GM21515 (cell line): ENCODE measurements at regions not wholly inside any gene's neighbourhood (a gene's known extent, or its start where the extent isn't known, plus 50 kb on each side); places are given as distances from the start of the nearest gene placed in this dataset.

ENCODE experiments used
- ATAC-seq: cut with Tn5 transposase; IDR thresholded peaks from one replicate; pipeline ENCODE4 v1.9.1; 2021; ENCODE audit not compliant: unreplicated experiment

DNA sequence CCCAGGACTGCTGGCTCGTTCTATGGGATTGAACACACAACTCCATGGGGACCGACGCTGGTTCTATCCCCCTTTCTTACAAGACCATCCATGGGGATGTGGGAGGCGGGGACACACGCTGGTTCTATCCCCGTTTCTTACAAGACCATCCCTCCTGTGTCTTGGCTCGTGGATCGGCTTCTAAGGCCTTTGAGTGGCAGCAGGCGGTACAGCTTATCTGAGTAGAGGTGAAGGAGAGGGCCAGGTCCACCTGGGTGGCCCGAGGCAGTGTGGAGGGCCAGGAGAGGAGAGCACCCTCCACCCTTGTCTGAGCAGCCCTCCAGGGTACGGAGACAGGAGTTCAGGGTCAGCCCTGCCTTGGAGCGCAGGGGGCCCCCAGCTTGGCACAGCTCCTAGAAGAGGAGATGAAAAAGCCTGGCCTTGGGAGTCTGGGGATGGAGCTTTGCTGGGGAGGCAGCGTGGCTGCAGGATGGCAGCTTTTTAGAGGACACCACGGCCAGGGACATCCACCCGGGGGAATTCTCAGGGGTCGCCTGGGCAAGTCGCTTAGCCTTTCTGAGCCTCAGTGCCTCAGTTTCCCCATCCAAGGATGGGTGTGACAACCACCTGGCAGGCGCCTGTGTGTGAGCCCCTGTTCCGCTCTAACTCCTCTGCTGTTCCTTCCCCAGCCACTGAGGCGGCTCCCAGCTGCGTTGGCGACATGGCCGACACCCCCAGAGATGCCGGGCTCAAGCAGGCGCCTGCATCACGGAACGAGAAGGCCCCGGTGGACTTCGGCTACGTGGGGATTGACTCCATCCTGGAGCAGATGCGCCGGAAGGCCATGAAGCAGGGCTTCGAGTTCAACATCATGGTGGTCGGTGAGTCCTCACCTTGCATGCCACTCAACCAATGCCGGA, 341.0 kb downstream of the SEC14L1 start:
- no peak for ATAC-seq

DNA sequence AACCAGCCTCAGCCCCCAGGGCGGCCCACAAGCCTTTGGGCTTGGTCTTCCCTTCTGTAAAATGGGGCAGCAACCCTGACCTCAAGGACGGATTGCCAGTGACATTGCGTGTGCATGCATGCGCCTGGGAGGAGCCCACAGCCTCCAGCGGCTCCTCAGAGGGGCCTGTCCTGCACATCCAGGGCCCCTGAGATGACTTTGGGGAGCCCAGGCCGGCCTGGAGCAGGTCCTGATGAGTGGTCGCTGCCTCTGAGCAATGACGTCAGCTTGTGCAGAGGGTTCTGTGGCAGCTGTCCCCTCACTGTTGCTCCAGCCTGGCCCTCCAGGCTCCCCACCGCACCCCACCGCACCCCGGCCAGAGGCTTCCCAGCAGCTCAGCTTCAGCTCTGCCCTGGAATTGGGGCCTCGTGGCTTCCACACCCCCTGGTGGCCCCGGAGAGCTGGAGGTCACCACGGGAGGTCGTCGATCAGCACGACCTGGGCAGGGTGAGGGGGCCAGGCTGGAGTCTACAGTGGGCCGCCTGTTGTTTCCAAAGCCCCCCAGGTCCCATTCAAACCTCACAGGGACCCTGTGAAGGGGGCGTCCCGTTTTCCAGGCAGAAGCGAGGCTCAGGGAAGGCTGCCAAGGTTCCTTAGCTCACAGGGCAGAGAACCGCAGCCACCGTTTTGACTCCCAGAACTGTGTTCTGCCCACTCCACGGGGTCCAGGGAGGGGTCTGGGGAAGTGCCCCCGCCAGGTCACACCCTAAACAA, 341.8 kb downstream of the SEC14L1 start:
- ATAC-seq, result no peak

DNA sequence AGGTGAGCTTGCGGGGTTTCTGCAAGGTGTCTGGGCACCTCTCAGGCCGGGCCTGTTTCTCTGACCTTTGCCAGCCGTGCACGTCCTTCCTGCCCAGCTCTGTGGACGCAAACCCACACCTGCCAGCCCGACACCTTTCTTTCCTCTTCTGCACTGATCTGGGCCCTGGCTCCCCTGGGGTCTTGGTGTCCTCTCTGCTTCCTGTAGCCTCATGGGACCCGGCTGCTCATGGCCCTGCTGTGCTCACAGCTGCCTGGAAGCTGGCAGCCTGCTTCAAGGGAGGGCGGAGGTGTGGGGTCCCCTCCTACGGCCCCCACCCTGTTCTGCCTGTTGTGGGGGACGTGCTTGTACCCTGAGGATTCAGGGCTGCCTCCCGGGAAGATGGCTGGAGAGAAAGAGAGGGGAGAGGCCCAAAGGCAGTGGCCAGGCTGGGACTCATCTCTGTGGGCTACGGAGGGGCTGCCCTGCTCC, 342.4 kb downstream of the SEC14L1 start:
- ATAC-seq, result no peak

DNA sequence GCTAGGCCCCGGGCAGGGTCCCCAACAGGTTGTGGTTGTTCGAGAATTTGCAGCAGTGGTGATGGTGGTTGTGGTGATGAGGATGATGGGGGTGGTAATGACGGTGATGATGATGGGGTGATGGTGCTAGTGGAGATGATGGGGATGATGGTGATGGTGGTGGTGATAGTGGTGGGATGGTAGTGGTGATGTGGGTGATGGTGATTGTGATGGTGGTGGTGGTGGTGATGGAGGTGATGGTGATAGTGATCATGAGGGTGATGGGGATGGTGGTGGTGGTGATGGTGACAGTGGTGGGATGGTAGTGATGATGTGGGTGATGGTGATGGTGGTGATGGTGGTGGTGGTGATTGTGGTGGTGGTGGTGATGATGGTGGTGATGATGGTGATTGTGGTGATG, 343.3 kb downstream of the SEC14L1 start:
- ATAC-seq, result no peak

DNA sequence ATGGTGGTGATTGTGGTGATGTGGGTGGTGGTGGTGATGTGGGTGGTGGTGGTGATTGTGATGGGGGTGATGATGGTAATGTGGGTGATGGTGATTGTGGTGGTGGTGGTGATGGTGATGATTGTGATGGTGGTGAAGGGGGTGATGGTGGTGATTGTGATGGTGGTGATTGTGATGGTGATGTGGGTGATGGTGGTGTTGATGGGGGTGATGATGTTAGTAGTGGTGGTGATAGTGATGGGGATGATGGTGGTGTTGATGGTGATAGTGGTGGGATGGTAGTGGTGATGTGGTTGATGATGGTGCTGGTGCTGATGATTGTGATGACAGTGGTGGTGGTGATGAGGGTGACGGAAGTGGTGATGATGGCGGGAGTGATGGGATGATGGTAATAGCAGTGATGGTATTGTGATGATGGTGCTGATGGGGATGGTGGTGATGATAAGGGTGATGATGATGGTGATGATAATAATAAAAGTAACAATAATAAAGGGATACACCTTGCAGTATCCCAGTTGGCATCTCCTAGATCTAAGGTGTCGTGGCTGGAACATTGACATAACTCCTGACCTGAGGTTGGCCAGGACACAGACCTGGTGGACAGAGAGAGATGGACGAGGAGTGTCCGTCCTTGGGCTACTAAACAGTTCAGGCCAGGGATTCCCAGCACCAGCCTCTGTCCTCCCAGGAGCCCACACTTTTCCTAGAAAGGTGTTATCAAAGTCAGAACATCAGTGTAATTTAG, 344.5 kb downstream of the SEC14L1 start:
- no peak for ATAC-seq

DNA sequence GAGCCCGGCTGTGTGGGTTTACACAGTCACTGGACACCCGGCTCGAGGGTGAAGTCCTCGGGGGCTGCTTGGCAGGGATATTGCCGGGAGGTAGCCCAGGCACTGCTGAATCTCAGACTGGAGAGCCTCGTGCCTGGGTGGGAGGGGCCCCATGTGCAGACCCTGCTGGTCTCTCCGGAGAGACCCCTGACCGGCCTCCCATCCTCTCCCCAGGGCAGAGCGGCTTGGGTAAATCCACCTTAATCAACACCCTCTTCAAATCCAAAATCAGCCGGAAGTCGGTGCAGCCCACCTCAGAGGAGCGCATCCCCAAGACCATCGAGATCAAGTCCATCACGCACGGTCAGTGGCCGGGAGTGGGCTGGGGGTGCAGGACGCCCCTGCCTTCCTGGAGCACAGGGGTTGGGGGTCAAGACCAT, 346.5 kb downstream of the SEC14L1 start:
- no peak for ATAC-seq

DNA sequence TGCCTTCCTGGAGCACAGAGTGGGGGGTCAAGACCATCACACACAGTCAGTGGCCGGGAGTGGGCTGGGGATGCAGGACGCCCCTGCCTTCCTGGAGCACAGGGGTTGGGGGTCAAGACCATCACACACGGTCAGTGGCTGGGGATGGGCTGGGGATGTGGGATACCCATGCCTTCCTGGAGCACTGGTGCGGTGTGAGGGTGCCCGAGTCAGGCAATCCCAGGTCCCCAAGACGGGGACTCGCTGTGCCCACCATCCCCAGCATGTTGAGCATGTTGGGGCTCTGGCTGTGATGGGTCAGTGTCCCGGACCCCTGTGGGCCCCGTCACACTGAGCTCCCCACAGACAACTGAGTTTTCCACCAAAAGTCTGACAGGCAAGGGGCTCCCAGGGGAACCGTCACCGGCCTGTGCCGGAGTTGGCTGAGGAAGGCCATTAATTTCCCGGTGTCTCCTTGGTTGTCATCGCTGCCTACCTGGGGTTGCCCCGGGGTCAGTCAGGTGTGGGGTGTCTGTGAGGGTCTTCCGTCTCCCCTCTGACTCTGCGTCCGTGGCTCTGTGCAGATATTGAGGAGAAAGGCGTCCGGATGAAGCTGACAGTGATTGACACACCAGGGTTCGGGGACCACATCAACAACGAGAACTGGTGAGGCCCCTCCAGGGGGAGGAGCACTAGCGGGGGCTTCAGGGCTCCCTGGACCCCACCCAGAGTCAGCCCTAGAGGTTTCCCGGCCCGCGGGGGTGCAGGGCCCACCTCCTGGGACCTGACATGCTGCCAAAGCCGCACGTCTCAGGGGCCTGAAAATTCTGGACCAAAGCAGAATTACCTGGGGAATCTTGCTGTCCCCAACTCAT, 347.1 kb downstream of the SEC14L1 start:
- no peak for ATAC-seq

DNA sequence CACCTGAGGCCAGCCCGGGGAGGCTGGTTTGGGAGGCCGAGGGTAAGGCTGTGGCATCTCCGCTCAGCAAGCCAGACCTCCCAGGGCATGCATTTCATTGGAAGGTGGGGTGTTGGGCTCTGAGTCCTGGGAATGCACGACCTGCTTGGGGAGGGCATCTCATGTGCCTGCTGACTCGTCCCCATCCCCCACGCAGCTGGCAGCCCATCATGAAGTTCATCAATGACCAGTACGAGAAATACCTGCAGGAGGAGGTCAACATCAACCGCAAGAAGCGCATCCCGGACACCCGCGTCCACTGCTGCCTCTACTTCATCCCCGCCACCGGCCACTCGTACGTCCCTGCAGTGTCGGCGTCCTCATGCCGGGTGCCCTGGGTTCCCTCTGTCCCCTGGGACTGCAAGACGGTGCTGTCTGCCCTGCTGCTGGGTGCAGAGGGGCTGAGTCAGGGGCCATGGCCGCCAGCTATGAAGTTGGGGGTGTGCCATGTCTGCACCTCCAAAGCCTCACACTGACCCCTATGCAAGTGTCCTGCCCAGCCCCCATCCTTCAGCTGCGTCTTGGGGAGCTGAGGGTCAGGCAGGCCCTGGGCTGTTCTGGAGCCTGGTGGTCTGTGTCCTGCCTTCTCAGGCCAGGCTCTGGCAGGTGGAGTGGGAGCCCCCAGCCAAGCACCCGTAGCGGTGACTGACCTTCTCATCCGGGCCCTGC, 347.9 kb downstream of the SEC14L1 start:
- no peak for ATAC-seq

DNA sequence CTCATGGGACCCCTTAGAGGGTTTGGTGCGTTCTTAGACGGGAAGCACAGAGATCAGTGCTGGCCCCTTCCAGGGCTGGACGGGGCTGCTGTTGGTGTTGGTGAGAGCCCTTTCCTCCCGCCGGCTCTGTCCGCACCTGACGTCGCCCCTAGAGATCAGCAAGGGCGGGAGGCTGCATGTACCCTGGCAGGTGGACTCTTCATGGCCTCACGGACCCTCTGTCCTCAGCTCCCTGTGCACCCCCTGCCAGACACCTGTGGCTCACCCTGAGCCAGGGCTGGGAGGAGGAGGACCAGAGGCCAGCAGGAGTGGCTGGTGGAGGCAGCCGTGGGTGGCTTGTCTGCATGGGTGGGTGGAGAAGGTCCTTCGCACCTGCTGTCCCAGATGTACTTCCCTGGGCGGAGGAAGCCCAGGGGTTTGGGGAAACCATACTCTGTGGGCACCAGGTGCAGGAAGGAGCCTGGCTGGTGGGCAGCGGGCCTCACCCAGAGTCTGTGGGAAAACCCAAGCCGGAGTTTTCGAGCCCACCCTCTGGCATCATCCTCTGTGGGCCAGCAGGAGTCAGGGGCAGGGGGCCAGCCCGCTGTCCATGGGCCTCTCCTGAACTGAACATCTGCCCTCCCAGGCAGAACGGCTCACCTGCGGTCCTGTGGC, 348.6 kb downstream of the SEC14L1 start:
- ATAC-seq, result no peak

DNA sequence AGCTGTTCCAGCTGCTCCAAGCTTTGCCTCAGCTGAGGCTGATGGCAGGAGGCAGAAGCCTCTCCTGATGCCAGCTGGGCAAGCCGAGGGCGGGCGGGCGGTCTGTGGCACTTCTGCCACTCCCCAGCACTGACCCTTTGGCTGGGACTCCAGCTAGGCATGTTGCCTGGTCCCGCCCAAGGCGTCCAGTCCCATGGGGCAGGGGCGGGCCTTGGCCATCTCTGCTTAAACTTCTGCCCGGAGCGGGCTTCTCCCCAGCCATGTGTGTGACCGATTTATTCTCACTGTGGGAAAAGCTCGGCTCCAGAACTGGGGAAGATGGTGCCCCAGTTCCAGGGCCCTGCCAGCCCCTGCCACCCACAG, 349.1 kb downstream of the SEC14L1 start:
- ATAC-seq, result no peak

DNA sequence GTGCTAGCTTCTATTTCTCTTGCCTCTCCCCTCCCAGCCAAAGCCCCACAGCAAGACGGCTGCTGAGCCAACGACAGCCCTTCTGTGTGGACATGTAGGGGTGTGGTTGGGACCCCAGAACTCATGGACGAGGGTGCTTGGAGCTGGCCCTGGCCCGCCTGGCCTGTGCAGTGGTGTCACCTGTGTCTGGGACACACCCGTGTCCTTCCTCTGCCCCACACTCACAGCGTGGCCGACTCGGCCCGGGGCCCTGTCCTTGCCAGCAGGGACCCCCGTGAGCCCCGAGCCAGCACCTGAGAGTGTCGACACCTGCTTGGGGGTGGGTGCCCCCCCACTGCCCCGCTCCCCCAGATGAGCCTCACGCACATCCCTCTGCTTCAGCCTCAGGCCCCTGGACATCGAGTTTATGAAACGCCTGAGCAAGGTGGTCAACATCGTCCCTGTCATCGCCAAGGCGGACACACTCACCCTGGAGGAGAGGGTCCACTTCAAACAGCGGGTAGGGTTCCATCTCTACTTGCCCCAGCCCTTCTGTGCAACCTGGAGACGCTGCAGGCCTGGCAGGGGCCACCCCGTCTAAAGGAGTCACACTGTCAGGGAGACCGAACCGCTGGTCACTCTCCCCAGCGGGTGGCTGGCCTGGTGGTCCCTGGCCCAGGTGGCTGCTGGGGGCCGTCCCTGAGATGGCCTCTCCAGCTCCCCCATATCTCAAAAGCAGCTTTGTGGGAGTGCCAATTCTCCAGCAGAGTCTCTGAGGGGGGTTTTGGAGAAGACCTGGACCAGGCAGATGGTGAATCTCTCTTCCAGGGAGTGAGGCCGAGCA, 349.8 kb downstream of the SEC14L1 start:
- ATAC-seq, result no peak

DNA sequence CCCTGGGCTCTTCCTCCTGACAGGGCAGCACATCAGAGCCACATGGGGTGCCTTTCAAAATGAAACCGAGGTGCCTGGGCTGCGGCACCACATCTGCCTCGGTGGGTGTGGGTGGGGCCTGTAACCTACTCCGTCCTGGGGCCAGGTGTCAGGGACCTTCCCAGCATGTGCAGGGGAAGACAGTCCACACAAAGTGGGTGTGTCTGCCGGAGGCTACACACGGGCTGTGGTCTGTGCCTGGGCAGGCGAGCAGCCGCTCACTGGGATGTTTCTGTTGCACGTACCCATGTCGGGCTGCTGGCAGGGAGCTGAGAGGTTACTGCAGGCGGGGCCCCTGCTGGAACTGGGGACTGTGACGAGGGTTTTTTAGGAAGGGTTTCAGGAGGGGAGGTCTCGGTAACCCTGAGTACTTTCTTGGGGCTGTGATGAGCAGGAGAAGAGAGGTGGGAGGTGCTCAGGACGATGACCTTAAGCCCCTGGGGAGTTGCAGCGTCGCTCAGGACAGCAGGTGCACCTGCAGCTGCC, 351.2 kb downstream of the SEC14L1 start:
- no peak for ATAC-seq

DNA sequence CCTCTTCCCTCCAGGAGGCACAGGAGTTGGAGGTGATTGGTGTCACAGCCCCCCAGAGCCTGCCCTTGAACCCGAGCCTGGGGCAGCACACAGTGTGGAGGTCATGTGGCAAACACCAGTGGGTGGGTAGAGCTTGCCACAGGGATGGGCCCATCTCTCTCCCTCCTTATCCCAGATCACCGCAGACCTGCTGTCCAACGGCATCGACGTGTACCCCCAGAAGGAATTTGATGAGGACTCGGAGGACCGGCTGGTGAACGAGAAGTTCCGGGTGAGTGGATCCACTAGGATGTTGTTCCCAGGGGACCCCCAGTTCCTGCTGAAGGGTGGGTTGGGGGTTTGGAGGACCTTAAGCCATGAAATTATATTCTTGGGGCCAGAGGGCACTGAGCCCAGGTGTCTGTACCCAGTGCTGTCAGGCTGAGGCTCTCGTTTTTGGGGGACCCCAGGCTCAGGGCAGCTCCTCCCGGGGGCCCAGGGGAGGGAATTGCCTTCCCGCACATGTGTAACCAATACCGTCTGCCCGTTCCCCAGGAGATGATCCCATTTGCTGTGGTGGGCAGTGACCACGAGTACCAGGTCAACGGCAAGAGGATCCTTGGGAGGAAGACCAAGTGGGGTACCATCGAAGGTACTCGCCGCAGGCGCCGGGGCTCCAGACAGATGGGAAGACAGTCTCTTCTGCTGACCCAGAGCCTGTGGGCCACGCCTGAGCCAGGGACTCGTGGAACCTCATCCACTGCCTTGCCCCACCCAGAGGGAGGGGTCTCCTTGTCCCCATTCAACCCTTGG, 351.9 kb downstream of the SEC14L1 start:
- ATAC-seq, result no peak

DNA sequence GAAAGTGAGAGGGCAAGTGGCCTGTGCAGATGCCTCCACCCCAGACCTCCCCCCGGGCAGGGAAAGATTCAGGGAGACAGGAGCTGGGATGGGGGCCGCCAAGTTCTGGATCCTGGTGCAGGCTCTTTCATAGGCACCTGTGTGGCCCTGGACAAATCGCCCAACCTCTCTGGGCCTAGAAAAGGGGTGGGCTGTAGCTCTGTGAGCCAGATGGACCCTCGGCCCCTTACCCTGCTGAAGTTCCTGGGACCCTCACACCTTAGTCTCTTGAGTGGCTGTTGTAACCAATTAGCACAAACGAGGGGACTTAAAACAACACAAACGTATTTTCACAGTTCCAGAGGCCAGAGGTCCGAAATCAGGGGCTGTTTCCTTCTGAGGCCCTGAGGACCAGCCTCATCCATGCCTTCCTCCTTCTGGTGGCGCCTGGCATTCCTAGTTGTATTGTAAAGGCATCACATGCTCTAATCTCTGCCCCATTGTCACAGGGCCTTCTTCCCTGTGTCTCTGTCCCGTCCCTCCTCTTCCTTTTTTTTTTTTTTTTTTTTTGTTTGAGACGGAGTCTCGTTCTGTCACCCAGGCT, 352.6 kb downstream of the SEC14L1 start:
- no peak for ATAC-seq

DNA sequence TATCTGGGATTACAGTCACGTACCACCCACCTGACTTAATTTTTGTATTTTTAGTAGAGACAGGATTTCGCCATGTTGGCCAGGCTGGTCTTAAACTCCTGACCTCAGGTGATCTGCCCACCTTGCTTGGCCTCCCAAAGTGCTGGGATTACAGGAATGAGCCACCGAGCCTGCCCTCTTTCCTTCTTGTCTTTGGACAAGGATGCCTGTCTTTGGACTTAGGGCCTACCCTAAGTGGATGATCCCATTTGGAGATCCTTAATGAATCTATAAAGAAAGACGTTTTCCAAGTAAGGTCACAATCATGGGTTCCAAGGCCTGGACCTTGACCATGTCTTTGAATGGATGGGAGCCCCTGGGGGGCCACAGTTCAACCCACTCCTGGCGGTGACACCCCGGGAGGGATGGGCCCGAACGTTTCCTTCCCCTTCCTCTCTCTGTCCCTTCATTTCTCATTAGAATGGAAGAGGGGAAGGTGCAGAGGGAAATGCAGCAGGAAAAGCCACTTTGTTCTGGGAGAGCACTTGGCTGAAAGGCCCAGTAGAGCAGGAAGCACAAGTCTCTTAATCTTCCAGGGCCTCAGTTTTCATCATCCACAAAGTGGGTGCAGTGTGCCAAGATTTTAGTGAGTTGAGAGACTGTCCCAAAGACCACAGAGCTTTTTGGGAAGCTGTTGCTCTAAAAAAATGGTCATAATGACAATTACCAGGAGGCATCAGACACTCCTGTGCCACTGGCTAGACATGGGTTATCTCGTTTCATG, 353.3 kb downstream of the SEC14L1 start:
- no peak for ATAC-seq

DNA sequence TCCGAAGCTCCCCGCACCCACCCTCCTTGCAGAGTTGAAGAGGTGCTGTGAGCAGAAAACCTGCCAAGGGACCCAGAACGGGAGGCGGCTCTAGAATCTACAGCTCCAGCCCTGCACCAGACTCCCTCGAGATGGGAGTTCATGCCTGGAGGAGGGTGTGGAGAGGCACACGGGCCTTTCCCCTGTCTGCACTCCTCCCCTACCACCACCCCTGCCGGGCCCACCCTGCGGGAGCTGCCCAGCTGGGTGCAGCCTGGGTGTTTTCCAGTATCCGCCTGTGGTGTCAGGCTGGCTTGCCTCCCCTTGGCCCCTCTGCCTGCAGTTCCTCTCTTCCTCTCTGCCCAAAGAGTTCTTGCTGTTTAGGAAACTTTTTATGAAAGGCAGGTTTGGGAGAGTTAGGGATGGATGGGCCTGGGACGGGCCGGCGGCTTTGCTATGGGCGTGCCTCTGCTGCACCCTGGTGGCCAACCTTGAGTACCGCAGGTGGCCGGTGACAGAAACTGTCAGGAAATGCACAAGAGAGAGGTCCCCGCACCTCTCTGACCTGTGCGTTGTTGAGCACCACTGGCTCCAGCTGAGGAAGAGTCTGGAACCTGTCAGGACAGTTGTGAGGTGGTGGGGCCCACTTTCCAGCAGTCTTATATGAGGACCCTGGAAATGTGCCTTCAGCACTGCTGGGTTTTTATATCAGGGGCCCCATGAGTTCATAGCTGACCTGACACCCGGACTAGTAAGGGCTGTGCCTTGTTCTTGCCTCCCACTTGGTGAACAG, 354.1 kb downstream of the SEC14L1 start:
- no peak for ATAC-seq
